ENCODE measurements at regions not wholly inside any gene's neighbourhood (a gene's known extent, or its start where the extent isn't known, plus 50 kb on each side); places are given as distances from the start of the nearest gene placed in this dataset.

- no peak for DNase-seq
- in situ Hi-C loops (cut with MboI; ENCODE audit: low pct_unique_long_range_greater_than_20kb, low sequenced_read_pairs): no loop called here
Measured at GRCh38 chr7:156463280-156463679, 177.3 kb upstream of the RNF32 start.

- no peak for DNase-seq
- in situ Hi-C loops (cut with MboI; ENCODE audit: low pct_unique_long_range_greater_than_20kb, low sequenced_read_pairs): no loop called here
Measured at GRCh38 chr7:156461881-156462665, 178.5 kb upstream of the RNF32 start.

- in situ Hi-C loops (cut with MboI; ENCODE audit: low pct_unique_long_range_greater_than_20kb, low sequenced_read_pairs): no loop called here
- no peak for DNase-seq
Measured at GRCh38 chr7:156460858-156461627, 179.5 kb upstream of the RNF32 start.

- in situ Hi-C loops (cut with MboI; ENCODE audit: low pct_unique_long_range_greater_than_20kb, low sequenced_read_pairs): no loop called here
Measured at GRCh38 chr7:156459582-156459981, 181.0 kb upstream of the RNF32 start.

GRCh38 chr7:156459067-156459466 is 181.5 kb upstream of the RNF32 start:
- no peak for DNase-seq
- in situ Hi-C loops (cut with MboI; ENCODE audit: low pct_unique_long_range_greater_than_20kb, low sequenced_read_pairs): no loop called here

More at GRCh38 chr7:156459582-156459981, 181.0 kb upstream of the RNF32 start:
- no peak for DNase-seq

- in situ Hi-C loops (cut with MboI; ENCODE audit: low pct_unique_long_range_greater_than_20kb, low sequenced_read_pairs): no loop called here
- no peak for DNase-seq
Measured at GRCh38 chr7:156458011-156458410, 182.6 kb upstream of the RNF32 start.

- no peak for DNase-seq
Measured at GRCh38 chr7:156456503-156457115, 184.0 kb upstream of the RNF32 start.

GRCh38 chr7:156456032-156456431 is 184.5 kb upstream of the RNF32 start:
- DNase-seq: no peak
- in situ Hi-C loops (cut with MboI; ENCODE audit: low pct_unique_long_range_greater_than_20kb, low sequenced_read_pairs): no loop called here

More at GRCh38 chr7:156456503-156457115, 184.0 kb upstream of the RNF32 start:
- in situ Hi-C loops (cut with MboI; ENCODE audit: low pct_unique_long_range_greater_than_20kb, low sequenced_read_pairs): no loop called here

GRCh38 chr7:156450473-156450872 is 190.1 kb upstream of the RNF32 start:
- no peak for DNase-seq
- in situ Hi-C loops (cut with MboI; ENCODE audit: low pct_unique_long_range_greater_than_20kb, low sequenced_read_pairs): no loop called here

- no peak for DNase-seq
- in situ Hi-C loops (cut with MboI; ENCODE audit: low pct_unique_long_range_greater_than_20kb, low sequenced_read_pairs): no loop called here
Measured at GRCh38 chr7:156448918-156449317, 191.7 kb upstream of the RNF32 start.

- in situ Hi-C loops (cut with MboI; ENCODE audit: low pct_unique_long_range_greater_than_20kb, low sequenced_read_pairs): no loop called here
- no peak for DNase-seq
Measured at GRCh38 chr7:156446990-156447389, 193.6 kb upstream of the RNF32 start.

GRCh38 chr7:156445997-156446761 is 194.4 kb upstream of the RNF32 start:
- in situ Hi-C loops (cut with MboI; ENCODE audit: low pct_unique_long_range_greater_than_20kb, low sequenced_read_pairs): no loop called here

GRCh38 chr7:156442516-156442915 is 198.1 kb upstream of the RNF32 start:
- DNase-seq: no peak
- in situ Hi-C loops (cut with MboI; ENCODE audit: low pct_unique_long_range_greater_than_20kb, low sequenced_read_pairs): no loop called here

More at GRCh38 chr7:156445997-156446761, 194.4 kb upstream of the RNF32 start:
- no peak for DNase-seq

- in situ Hi-C loops (cut with MboI; ENCODE audit: low pct_unique_long_range_greater_than_20kb, low sequenced_read_pairs): no loop called here
Measured at GRCh38 chr7:156440456-156440855, 200.1 kb upstream of the RNF32 start.

GRCh38 chr7:156438011-156438410 is 202.6 kb upstream of the RNF32 start:
- in situ Hi-C loops (cut with MboI; ENCODE audit: low pct_unique_long_range_greater_than_20kb, low sequenced_read_pairs): no loop called here

More at GRCh38 chr7:156440456-156440855, 200.1 kb upstream of the RNF32 start:
- DNase-seq: no peak

GRCh38 chr7:156437021-156437614 is 203.5 kb upstream of the RNF32 start:
- in situ Hi-C loops (cut with MboI; ENCODE audit: low pct_unique_long_range_greater_than_20kb, low sequenced_read_pairs): no loop called here

More at GRCh38 chr7:156438011-156438410, 202.6 kb upstream of the RNF32 start:
- no peak for DNase-seq

GRCh38 chr7:156435486-156436231 is 204.9 kb upstream of the RNF32 start:
- no peak for DNase-seq
- in situ Hi-C loops (cut with MboI; ENCODE audit: low pct_unique_long_range_greater_than_20kb, low sequenced_read_pairs): no loop called here

More at GRCh38 chr7:156437021-156437614, 203.5 kb upstream of the RNF32 start:
- no peak for DNase-seq

- in situ Hi-C loops (cut with MboI; ENCODE audit: low pct_unique_long_range_greater_than_20kb, low sequenced_read_pairs): no loop called here
- no peak for DNase-seq
Measured at GRCh38 chr7:156434706-156435105, 205.9 kb upstream of the RNF32 start.

Measured in KBM-7 (cell line).